H9 (cell line): ENCODE measurements at regions not wholly inside any gene's neighbourhood (a gene's known extent, or its start where the extent isn't known, plus 50 kb on each side); places are given as distances from the start of the nearest gene placed in this dataset.

ENCODE experiments used
- DNase-seq: peaks from one replicate; pipeline ENCODE4 v3.0.0-alpha.2; 2017
- H2AFZ ChIP-seq: one replicate; pipeline ENCODE4 v1.6.1; 2013; ENCODE audit warnings: mild to moderate bottlenecking, low read length, control low read depth, moderate library complexity
- H2AK5ac ChIP-seq: 2 replicates; pipeline ENCODE4 v1.6.1; 2013; ENCODE audit warnings: low read length, control low read depth, mixed read lengths; ENCODE audit not compliant: insufficient read length
- H2BK120ac ChIP-seq: one replicate; pipeline ENCODE4 v1.6.1; 2013; ENCODE audit warnings: low read depth, mild to moderate bottlenecking, low read length, control low read depth, inconsistent platforms; ENCODE audit not compliant: poor library complexity, severe bottlenecking
- H2BK12ac ChIP-seq: 2 replicates; pipeline ENCODE4 v1.6.1; 2013; ENCODE audit warnings: low read length, control low read depth, mixed read lengths, low read depth; ENCODE audit not compliant: insufficient read length
- H2BK15ac ChIP-seq: 2 replicates; pipeline ENCODE4 v1.6.1; 2013; ENCODE audit warnings: low read depth, low read length, control low read depth
- H2BK20ac ChIP-seq: one replicate; pipeline ENCODE4 v1.6.1; 2013; ENCODE audit warnings: low read depth, mild to moderate bottlenecking, low read length, control low read depth, inconsistent platforms; ENCODE audit not compliant: poor library complexity, severe bottlenecking
- H2BK5ac ChIP-seq: 2 replicates; pipeline ENCODE4 v1.6.1; 2013; ENCODE audit warnings: low read length, control low read depth, mixed read lengths; ENCODE audit not compliant: insufficient read length
- H3K14ac ChIP-seq: 2 replicates; pipeline ENCODE4 v1.6.1; 2013; ENCODE audit warnings: low read length, control low read depth; ENCODE audit not compliant: insufficient read depth
- H3K18ac ChIP-seq: 2 replicates; pipeline ENCODE4 v1.6.1; 2013; ENCODE audit warnings: low read depth, mild to moderate bottlenecking, mixed read lengths, low read length, control low read depth; ENCODE audit not compliant: insufficient read length
- H3K23ac ChIP-seq: 2 replicates; pipeline ENCODE4 v1.6.1; 2013; ENCODE audit warnings: low read length, control low read depth, mixed read lengths, low read depth; ENCODE audit not compliant: insufficient read length
- H3K23me2 ChIP-seq: 2 replicates; pipeline ENCODE4 v1.6.1; 2013; ENCODE audit warnings: low read depth, mild to moderate bottlenecking, mixed read lengths, low read length, control low read depth; ENCODE audit not compliant: insufficient read length, poor library complexity, severe bottlenecking
- H3K27ac ChIP-seq: 2 replicates; pipeline ENCODE4 v1.5.1; 2013; ENCODE audit warnings: low read length, control low read depth, mixed read lengths, low read depth; ENCODE audit not compliant: insufficient read length
- H3K27me3 ChIP-seq: 2 replicates; pipeline ENCODE4 v1.6.1; 2013; ENCODE audit warnings: low read length, control low read depth, inconsistent platforms; ENCODE audit not compliant: insufficient read depth
- H3K4ac ChIP-seq: 2 replicates; pipeline ENCODE4 v1.6.1; 2013; ENCODE audit warnings: low read depth, mild to moderate bottlenecking, control low read depth, inconsistent platforms, low read length, moderate library complexity
- H3K4me1 ChIP-seq: 2 replicates; pipeline ENCODE4 v1.6.1; 2013; ENCODE audit warnings: low read length, control low read depth, inconsistent platforms; ENCODE audit not compliant: insufficient read depth
- H3K4me2 ChIP-seq: 2 replicates; pipeline ENCODE4 v1.6.1; 2013; ENCODE audit warnings: low read length, control low read depth, mixed read lengths; ENCODE audit not compliant: insufficient read length, insufficient read depth
- H3K56ac ChIP-seq: 2 replicates; pipeline ENCODE4 v1.6.1; 2013; ENCODE audit warnings: low read depth, mild to moderate bottlenecking, mixed read lengths, low read length, control low read depth; ENCODE audit not compliant: insufficient read length
- H3K79me1 ChIP-seq: 2 replicates; pipeline ENCODE4 v1.6.1; 2013; ENCODE audit warnings: low read depth, mild to moderate bottlenecking, moderate library complexity, low read length, control low read depth, inconsistent platforms; ENCODE audit not compliant: insufficient read depth, poor library complexity, severe bottlenecking
- H3K79me2 ChIP-seq: 2 replicates; pipeline ENCODE4 v1.6.1; 2013; ENCODE audit warnings: low read length, control low read depth, inconsistent platforms; ENCODE audit not compliant: insufficient read depth
- H3K9ac ChIP-seq: 2 replicates; pipeline ENCODE4 v1.6.1; 2013; ENCODE audit warnings: low read length, control low read depth, mixed read lengths; ENCODE audit not compliant: insufficient read length; ENCODE audit errors: extremely low read depth
- H3K9me3 ChIP-seq: one replicate; pipeline ENCODE4 v1.6.1; 2013; ENCODE audit warnings: low read depth, low read length, inconsistent platforms; ENCODE audit not compliant: control insufficient read depth
- H3T11ph ChIP-seq: one replicate; pipeline ENCODE4 v1.6.1; 2013; ENCODE audit warnings: mild to moderate bottlenecking, low read length, control low read depth, inconsistent platforms
- H4K20me1 ChIP-seq: one replicate; pipeline ENCODE4 v1.6.1; 2013; ENCODE audit not compliant: control insufficient read depth, insufficient read length, insufficient read depth
- H4K5ac ChIP-seq: 2 replicates; pipeline ENCODE4 v1.6.1; 2013; ENCODE audit warnings: low read depth, mild to moderate bottlenecking, mixed read lengths, low read length, control low read depth; ENCODE audit not compliant: insufficient read length
- H4K8ac ChIP-seq: replicated peaks from 2 replicates; pipeline ENCODE4 v1.6.1; 2013; ENCODE audit warnings: low read length, control low read depth, mixed read lengths, low read depth; ENCODE audit not compliant: insufficient read length
- H4K91ac ChIP-seq: 2 replicates; pipeline ENCODE4 v1.6.1; 2013; ENCODE audit warnings: low read depth, mild to moderate bottlenecking, moderate library complexity, mixed read lengths, low read length, control low read depth; ENCODE audit not compliant: insufficient read length
- H3K27ac Mint-ChIP-seq, 3 experiments: 2 replicates in 2 of 3; 3 replicates in 1 of 3; pipeline ENCODE4 v1.8.0; 2020 to 2021; ENCODE audit warnings: mixed read lengths in 3 of 3, mild to moderate bottlenecking in 1 of 3, moderate library complexity in 1 of 3
- H3K27me3 Mint-ChIP-seq: 2 replicates; pipeline ENCODE4 v1.8.0; 2021; ENCODE audit warnings: low read depth, mild to moderate bottlenecking, moderate library complexity, mixed read lengths
- H3K36me3 Mint-ChIP-seq, 3 experiments: 2 replicates in 2 of 3; 3 replicates in 1 of 3; pipeline ENCODE4 v1.8.0; 2020 to 2021; ENCODE audit warnings: low read depth in 3 of 3, mixed read lengths in 3 of 3; ENCODE audit not compliant: insufficient read depth in 1 of 3
- H3K4me1 Mint-ChIP-seq, 2 experiments: 2 replicates each; pipeline ENCODE4 v1.8.0; 2020; ENCODE audit warnings: mixed read lengths in 2 of 2
- H3K4me3 Mint-ChIP-seq, 2 experiments: 2 replicates in 1 of 2; 3 replicates in 1 of 2; pipeline ENCODE4 v1.8.0; 2020 to 2021; ENCODE audit warnings: mild to moderate bottlenecking in 2 of 2, mixed read lengths in 2 of 2, moderate library complexity in 1 of 2
- H3K9me3 Mint-ChIP-seq, 2 experiments: 2 replicates in 1 of 2; 3 replicates in 1 of 2; pipeline ENCODE4 v1.8.0; 2020; ENCODE audit warnings: mild to moderate bottlenecking in 2 of 2, mixed read lengths in 2 of 2, moderate library complexity in 1 of 2
- WGBS: extraction: QIAGEN DNeasy Blood & Tissue Kit; methylation state at CpG from one replicate; pipeline ENCODE4 v1.1.7; 2013; ENCODE audit warnings: missing lambda C conversion rate, low lambda C conversion rate, mixed read lengths; ENCODE audit not compliant: insufficient read length; ENCODE audit errors: extremely low coverage; 5-methylcytosine and 5-hydroxymethylcytosine counted together
- TF ChIP-seq, protein P1 (sequence below): fragments of 200-600 bp; sonication (generic); conservative IDR thresholded peaks from 3 replicates; pipeline ENCODE4 v1.8.0; 2021; ENCODE audit warnings: antibody characterized with exemption, mild to moderate bottlenecking

DNA sequence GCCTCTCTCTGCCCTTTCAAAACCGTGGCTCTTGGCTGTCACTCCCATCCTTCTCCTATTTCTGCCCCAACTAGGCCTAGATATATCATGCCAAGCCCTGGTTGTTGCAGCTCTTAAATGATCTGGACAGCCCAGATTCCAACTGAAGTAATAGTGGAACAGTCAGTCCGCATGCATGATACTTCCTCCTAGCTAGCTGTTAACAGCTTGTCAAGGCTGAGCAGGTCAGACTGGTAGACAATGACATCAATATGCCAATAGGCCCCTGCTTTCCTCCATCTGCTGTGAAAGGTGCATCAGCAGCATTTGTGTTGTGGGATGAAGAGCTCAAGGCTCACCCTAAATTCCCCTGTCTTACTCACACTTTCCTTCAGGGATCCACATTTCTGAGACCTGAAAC is 527.7 kb upstream of the TGFBR2 start:
- Mint-ChIP-seq H3K27ac (no peak overlapping the region), H3K36me3 (no peaks in the 10 kb centered on the region; a peak in 1 of 7 replicates), H3K4me1 (peaks cover 10% of the 10 kb centered on the region in 2 experiments), H3K4me3 (no peak overlapping the region), H3K9me3 (no peaks in the 10 kb centered on the region; a peak in 3 of 5 replicates), H3K27me3 (peaks cover 77% of the 10 kb centered on the region)
- H3K23me2 ChIP-seq: no peaks in the 10 kb centered on the region
- H2BK5ac ChIP-seq: no peak overlapping the region
- no peaks in the 10 kb centered on the region for H3K9me3 ChIP-seq
- H3K4me2 ChIP-seq: no peak overlapping the region
- H3K79me1 ChIP-seq: no peaks in the 10 kb centered on the region
- H3K9ac ChIP-seq: no peak overlapping the region
- H2BK12ac ChIP-seq: no peak overlapping the region
- H4K20me1 ChIP-seq: no peaks in the 10 kb centered on the region
- H3K4me1 ChIP-seq: no peaks in the 10 kb centered on the region
- no peak overlapping the region for H3K18ac ChIP-seq
- H3K14ac ChIP-seq: no peak overlapping the region
- no peak overlapping the region for H2AFZ ChIP-seq
- H2BK20ac ChIP-seq: no peak overlapping the region
- H4K8ac ChIP-seq: no peak overlapping the region
- no peak overlapping the region for H2BK120ac ChIP-seq
- WGBS: no CpG with 5 or more reads among the region's 2 CpGs
- no peak overlapping the region for H3K56ac ChIP-seq
- H4K5ac ChIP-seq: no peak overlapping the region
- peaks cover 36% of the 10 kb centered on the region for H3K27me3 ChIP-seq
- no peaks in the 10 kb centered on the region for H3K79me2 ChIP-seq
- no peak overlapping the region for H2AK5ac ChIP-seq
- H3K4ac ChIP-seq: no peak overlapping the region
- H3K23ac ChIP-seq: no peak overlapping the region
- no peak overlapping the region for H2BK15ac ChIP-seq
- H3T11ph ChIP-seq: no peak overlapping the region
- TF ChIP-seq, protein P1, sequence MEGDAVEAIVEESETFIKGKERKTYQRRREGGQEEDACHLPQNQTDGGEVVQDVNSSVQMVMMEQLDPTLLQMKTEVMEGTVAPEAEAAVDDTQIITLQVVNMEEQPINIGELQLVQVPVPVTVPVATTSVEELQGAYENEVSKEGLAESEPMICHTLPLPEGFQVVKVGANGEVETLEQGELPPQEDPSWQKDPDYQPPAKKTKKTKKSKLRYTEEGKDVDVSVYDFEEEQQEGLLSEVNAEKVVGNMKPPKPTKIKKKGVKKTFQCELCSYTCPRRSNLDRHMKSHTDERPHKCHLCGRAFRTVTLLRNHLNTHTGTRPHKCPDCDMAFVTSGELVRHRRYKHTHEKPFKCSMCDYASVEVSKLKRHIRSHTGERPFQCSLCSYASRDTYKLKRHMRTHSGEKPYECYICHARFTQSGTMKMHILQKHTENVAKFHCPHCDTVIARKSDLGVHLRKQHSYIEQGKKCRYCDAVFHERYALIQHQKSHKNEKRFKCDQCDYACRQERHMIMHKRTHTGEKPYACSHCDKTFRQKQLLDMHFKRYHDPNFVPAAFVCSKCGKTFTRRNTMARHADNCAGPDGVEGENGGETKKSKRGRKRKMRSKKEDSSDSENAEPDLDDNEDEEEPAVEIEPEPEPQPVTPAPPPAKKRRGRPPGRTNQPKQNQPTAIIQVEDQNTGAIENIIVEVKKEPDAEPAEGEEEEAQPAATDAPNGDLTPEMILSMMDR: no peak
- DNase-seq: no peak
- H3K27ac ChIP-seq: no peak overlapping the region
- H4K91ac ChIP-seq: no peak overlapping the region
